ENCODE measurements at regions not wholly inside any gene's neighbourhood (a gene's known extent, or its start where the extent isn't known, plus 50 kb on each side); places are given as distances from the start of the nearest gene placed in this dataset.

DNA sequence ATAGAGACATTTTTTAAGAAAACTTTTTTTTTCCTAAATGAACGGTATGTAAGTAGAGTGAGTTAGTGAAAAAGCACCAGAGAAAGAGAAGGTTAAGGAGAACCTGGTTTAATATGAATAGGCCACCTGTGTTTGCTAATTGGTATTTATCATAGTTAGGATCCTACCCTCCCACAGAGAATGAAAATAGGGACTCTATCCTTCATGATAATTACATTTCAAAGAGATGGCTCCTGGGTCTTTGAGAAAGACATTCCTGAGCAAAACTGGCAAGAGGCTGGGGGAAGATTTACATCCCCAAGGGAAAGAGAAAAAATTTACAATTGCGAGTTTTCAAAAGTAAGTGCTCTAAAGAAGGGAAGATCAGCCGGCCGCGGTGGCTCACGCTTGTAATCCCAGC is 1284.5 kb downstream of the SLITRK1 start:
- Histone ChIP-seq H3K36me3 (no peaks in the 10 kb centered on the region), H3K27me3 (no peaks in the 10 kb centered on the region), H3K27ac (no peak overlapping the region), H3K4me3 (replicated peaks in 1 of 3) (no peak overlapping the region), H3K9me3 (no peaks in the 10 kb centered on the region), H3K4me1 (no peaks in the 10 kb centered on the region)
- intact Hi-C loops (cut with DNase I): no loop called here
- 32 to 44% methylated on average over 6 of the region's 6 CpGs for WGBS, 2 donors
- TF ChIP-seq, protein P1, sequence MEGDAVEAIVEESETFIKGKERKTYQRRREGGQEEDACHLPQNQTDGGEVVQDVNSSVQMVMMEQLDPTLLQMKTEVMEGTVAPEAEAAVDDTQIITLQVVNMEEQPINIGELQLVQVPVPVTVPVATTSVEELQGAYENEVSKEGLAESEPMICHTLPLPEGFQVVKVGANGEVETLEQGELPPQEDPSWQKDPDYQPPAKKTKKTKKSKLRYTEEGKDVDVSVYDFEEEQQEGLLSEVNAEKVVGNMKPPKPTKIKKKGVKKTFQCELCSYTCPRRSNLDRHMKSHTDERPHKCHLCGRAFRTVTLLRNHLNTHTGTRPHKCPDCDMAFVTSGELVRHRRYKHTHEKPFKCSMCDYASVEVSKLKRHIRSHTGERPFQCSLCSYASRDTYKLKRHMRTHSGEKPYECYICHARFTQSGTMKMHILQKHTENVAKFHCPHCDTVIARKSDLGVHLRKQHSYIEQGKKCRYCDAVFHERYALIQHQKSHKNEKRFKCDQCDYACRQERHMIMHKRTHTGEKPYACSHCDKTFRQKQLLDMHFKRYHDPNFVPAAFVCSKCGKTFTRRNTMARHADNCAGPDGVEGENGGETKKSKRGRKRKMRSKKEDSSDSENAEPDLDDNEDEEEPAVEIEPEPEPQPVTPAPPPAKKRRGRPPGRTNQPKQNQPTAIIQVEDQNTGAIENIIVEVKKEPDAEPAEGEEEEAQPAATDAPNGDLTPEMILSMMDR (IDR thresholded peaks at IDR 0.05): no peak
- TF ChIP-seq POLR2A (IDR thresholded peaks at IDR 0.05): no peak
- no peak for DNase-seq

DNA sequence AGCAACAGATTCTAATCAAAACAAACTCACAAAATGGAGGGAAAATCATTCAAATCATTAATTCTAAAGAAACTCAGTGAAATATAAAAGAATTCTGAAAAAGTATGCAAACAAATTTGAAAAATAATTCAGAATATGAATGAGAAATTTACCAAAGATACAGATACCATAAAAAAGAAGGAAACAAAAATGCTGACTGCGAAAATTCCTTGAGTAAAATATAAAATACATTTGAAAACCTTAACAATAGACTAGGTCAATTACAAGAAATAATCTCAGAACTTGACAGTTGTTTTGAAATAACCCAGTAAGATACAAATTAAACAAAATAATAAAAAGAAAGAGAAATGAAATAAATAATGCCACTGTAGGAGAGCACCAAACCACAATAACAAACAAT is 1289.0 kb downstream of the SLITRK1 start:
- intact Hi-C loops (cut with DNase I): no loop called here
- no peak for DNase-seq
- no peaks in the 10 kb centered on the region for H3K9me3 ChIP-seq
- TF ChIP-seq POLR2A (IDR thresholded peaks at IDR 0.05): no peak
- TF ChIP-seq, protein P1 (IDR thresholded peaks at IDR 0.05): no peak
- WGBS, 2 donors: 77 to 78% methylated on average over 1 of the region's 1 CpG
- H3K4me1 ChIP-seq: no peaks in the 10 kb centered on the region
- H3K27me3 ChIP-seq: no peaks in the 10 kb centered on the region
- H3K36me3 ChIP-seq: no peaks in the 10 kb centered on the region
- no peak overlapping the region for H3K27ac ChIP-seq
- no peak overlapping the region for H3K4me3 ChIP-seq (replicated peaks in 1 of 3)

DNA sequence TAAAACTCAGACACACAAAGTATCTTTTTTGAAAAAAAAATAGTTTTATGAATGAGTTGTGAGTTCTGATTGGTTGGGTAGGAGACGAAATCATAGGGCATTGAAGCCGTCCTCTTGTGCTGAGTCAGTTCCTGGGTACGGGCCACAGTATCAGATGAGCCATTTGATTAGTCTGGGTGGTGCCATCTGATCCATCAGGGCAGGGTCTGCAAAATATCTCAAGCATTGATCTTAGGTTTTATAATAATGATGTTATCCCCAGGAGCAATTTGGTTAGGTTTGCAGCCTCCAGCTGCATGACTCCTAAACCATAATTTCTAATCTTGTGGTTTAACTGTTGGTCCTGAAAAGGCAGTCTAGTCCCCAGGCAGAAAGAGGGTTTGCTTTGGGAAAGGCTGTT is 1310.6 kb downstream of the SLITRK1 start:
- TF ChIP-seq POLR2A (IDR thresholded peaks at IDR 0.05): no peak
- TF ChIP-seq, protein P1 (IDR thresholded peaks at IDR 0.05): no peak
- H3K27me3 ChIP-seq: no peaks in the 10 kb centered on the region
- 86% methylated on average over 3 of the region's 3 CpGs for WGBS, 2 donors

DNA sequence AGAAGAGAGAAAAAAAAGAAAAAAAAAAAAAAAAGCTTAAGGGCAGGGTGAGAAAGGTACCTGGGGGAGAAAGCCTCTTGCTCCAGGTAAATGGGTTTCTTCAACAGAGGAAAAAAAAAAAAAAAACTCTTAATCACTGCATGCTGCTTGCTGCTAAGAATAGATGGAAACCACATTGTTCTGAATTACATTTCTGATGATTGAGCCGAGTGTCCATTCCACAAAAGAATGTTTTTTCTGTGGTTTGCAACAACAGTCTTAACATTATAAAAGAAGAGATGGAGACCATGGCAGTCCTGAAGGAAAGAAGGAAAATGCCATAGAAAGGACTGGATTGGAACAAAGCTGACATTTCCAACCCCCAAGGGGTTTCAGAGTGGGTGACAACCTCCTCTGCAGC is 1312.7 kb downstream of the SLITRK1 start:
- no peak for DNase-seq
- 87 to 90% methylated on average over 1 of the region's 1 CpG for WGBS, 2 donors
- Histone ChIP-seq H3K36me3 (no peaks in the 10 kb centered on the region), H3K27ac (no peak overlapping the region), H3K4me1 (no peaks in the 10 kb centered on the region), H3K9me3 (no peaks in the 10 kb centered on the region), H3K4me3 (replicated peaks in 1 of 3) (no peak overlapping the region), H3K27me3 (no peaks in the 10 kb centered on the region)
- TF ChIP-seq POLR2A (IDR thresholded peaks at IDR 0.05): no peak
- TF ChIP-seq, protein P1 (IDR thresholded peaks at IDR 0.05): no peak
- intact Hi-C loops (cut with DNase I): no loop called here

More for the DNA sequence above, 1310.6 kb downstream of the SLITRK1 start:
- Histone ChIP-seq H3K27ac (no peak overlapping the region), H3K9me3 (no peaks in the 10 kb centered on the region), H3K4me1 (no peaks in the 10 kb centered on the region), H3K4me3 (replicated peaks in 1 of 3) (no peak overlapping the region), H3K36me3 (no peaks in the 10 kb centered on the region)
- no peak for DNase-seq
- intact Hi-C loops (cut with DNase I): no loop called here

DNA sequence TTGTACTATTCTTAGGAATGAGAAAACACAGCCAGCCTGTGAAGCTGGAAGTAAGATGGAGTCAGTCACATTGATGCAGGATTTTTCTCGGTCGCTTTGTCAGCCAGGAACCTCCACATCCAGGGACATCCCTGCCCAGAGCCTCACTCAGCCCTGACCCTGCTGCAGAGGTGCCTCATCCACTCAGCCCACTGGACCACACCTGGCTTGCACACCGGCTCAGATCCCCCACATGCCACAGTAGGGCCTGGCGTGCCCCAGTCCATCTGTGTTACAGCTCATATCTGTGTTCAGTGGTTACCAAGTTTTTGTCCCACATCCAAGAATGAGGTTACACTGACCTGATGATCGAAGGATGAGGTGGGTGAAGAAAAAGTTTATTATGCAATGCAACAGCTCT is 1315.4 kb downstream of the SLITRK1 start:
- Histone ChIP-seq H3K9me3 (no peaks in the 10 kb centered on the region), H3K27ac (no peak overlapping the region), H3K36me3 (no peaks in the 10 kb centered on the region), H3K4me1 (no peaks in the 10 kb centered on the region), H3K4me3 (replicated peaks in 1 of 3) (no peak overlapping the region), H3K27me3 (no peaks in the 10 kb centered on the region)
- intact Hi-C loops (cut with DNase I): no loop called here
- no peak for DNase-seq
- WGBS, 2 donors: 90 to 91% methylated on average over 5 of the region's 5 CpGs
- TF ChIP-seq POLR2A (IDR thresholded peaks at IDR 0.05): no peak
- TF ChIP-seq, protein P1 (IDR thresholded peaks at IDR 0.05): no peak
